Parathyroid adenoma (tissue), 2 donors: ENCODE measurements at regions not wholly inside any gene's neighbourhood (a gene's known extent, or its start where the extent isn't known, plus 50 kb on each side); places are given as distances from the start of the nearest gene placed in this dataset.

ENCODE experiments used
- H2AFZ ChIP-seq: fragments of 300-600 bp; sonication (generic); one replicate; pipeline ENCODE4 v1.7.0; 2017; ENCODE audit warnings: antibody characterized with exemption, mild to moderate bottlenecking
- H3K27ac ChIP-seq: fragments of 300-600 bp; sonication (generic); one replicate; pipeline ENCODE4 v1.7.0; 2017
- H3K27me3 ChIP-seq: fragments of 300-600 bp; sonication (generic); one replicate; pipeline ENCODE4 v1.7.0; 2017; ENCODE audit warnings: low read length; ENCODE audit not compliant: control insufficient read depth, insufficient read depth
- H3K36me3 ChIP-seq: fragments of 300-600 bp; sonication (generic); one replicate; pipeline ENCODE4 v1.7.0; 2017; ENCODE audit warnings: low read length; ENCODE audit not compliant: control insufficient read depth, insufficient read depth
- H3K4me1 ChIP-seq: fragments of 300-600 bp; sonication (generic); one replicate; pipeline ENCODE4 v1.7.0; 2017; ENCODE audit warnings: control low read depth
- H3K4me2 ChIP-seq: fragments of 300-600 bp; sonication (generic); one replicate; pipeline ENCODE4 v1.7.0; 2017; ENCODE audit warnings: low read length
- H3K4me3 ChIP-seq: fragments of 300-600 bp; sonication (generic); one replicate; pipeline ENCODE4 v1.7.0; 2017; ENCODE audit warnings: low read depth, low read length
- H3K79me2 ChIP-seq: fragments of 300-600 bp; sonication (generic); one replicate; pipeline ENCODE4 v1.7.0; 2017; ENCODE audit warnings: control low read depth
- H3K9ac ChIP-seq: fragments of 300-600 bp; sonication (generic); one replicate; pipeline ENCODE4 v1.7.0; 2017; ENCODE audit warnings: mild to moderate bottlenecking
- H3K9me3 ChIP-seq: fragments of 300-600 bp; sonication (generic); one replicate; pipeline ENCODE4 v1.7.0; 2017; ENCODE audit warnings: low read length; ENCODE audit not compliant: control insufficient read depth
- CTCF ChIP-seq: fragments of 300-600 bp; sonication (generic); IDR thresholded peaks from one replicate; pipeline ENCODE4 v1.7.0; 2017; ENCODE audit warnings: antibody characterized with exemption, mild to moderate bottlenecking
- donor health status: primary hyperparathyroidism.

- Histone ChIP-seq H3K79me2 (no peaks in the 10 kb centered on the region), H3K4me2 (no peak overlapping the region), H3K27me3 (no peaks in the 10 kb centered on the region), H2AFZ (no peak overlapping the region), H3K9ac (no peak overlapping the region), H3K27ac (no peak overlapping the region), H3K4me3 (no peak overlapping the region), H3K36me3 (no peaks in the 10 kb centered on the region), H3K4me1 (no peaks in the 10 kb centered on the region), H3K9me3 (no peaks in the 10 kb centered on the region)
- no peak for TF ChIP-seq CTCF
Measured at GRCh38 chr7:52189153-52189778, 846.2 kb upstream of the POM121L12 start.

- Histone ChIP-seq H3K4me1 (no peaks in the 10 kb centered on the region), H3K27me3 (no peaks in the 10 kb centered on the region), H3K4me3 (no peak overlapping the region), H3K9ac (no peak overlapping the region), H3K27ac (no peak overlapping the region), H3K36me3 (no peaks in the 10 kb centered on the region), H2AFZ (no peak overlapping the region), H3K4me2 (no peak overlapping the region), H3K79me2 (no peaks in the 10 kb centered on the region), H3K9me3 (no peaks in the 10 kb centered on the region)
- TF ChIP-seq CTCF, result no peak
Measured at GRCh38 chr7:52184006-52184703, 851.3 kb upstream of the POM121L12 start.

- H3K79me2 ChIP-seq, result no peaks in the 10 kb centered on the region
- H3K4me1 ChIP-seq, result no peaks in the 10 kb centered on the region
- H2AFZ ChIP-seq, result no peak overlapping the region
- no peaks in the 10 kb centered on the region for H3K36me3 ChIP-seq
- no peak overlapping the region for H3K4me3 ChIP-seq
- H3K27me3 ChIP-seq, result no peaks in the 10 kb centered on the region
- no peak overlapping the region for H3K9ac ChIP-seq
- H3K4me2 ChIP-seq, result no peak overlapping the region
- no peaks in the 10 kb centered on the region for H3K9me3 ChIP-seq
- TF ChIP-seq CTCF, result no peak
- H3K27ac ChIP-seq, result no peak overlapping the region
Measured at GRCh38 chr7:52179934-52180333, 855.5 kb upstream of the POM121L12 start.

- Histone ChIP-seq H3K27me3 (no peaks in the 10 kb centered on the region), H3K4me3 (no peak overlapping the region), H3K9me3 (no peaks in the 10 kb centered on the region), H2AFZ (no peak overlapping the region), H3K27ac (no peak overlapping the region), H3K4me1 (no peaks in the 10 kb centered on the region), H3K79me2 (no peaks in the 10 kb centered on the region), H3K9ac (no peak overlapping the region), H3K36me3 (no peaks in the 10 kb centered on the region), H3K4me2 (no peak overlapping the region)
- no peak for TF ChIP-seq CTCF
Measured at GRCh38 chr7:52168085-52168484, 851.5 kb upstream of the COBL start.

- H3K9ac ChIP-seq, result no peak overlapping the region
- no peak for TF ChIP-seq CTCF
- H3K36me3 ChIP-seq, result no peaks in the 10 kb centered on the region
- no peaks in the 10 kb centered on the region for H3K79me2 ChIP-seq
- H3K27me3 ChIP-seq, result no peaks in the 10 kb centered on the region
- no peak overlapping the region for H3K4me2 ChIP-seq
- H3K9me3 ChIP-seq, result no peaks in the 10 kb centered on the region
- H2AFZ ChIP-seq, result no peak overlapping the region
- H3K4me1 ChIP-seq, result no peaks in the 10 kb centered on the region
- H3K27ac ChIP-seq, result no peak overlapping the region
- no peak overlapping the region for H3K4me3 ChIP-seq
Measured at GRCh38 chr7:52163311-52163710, 846.7 kb upstream of the COBL start.
